Psoas muscle (tissue), 7 donors: ENCODE measurements at regions not wholly inside any gene's neighbourhood (a gene's known extent, or its start where the extent isn't known, plus 50 kb on each side); places are given as distances from the start of the nearest gene placed in this dataset.

Experiments used
- ATAC-seq, 4 donors: fragments of 200-7000 bp; cut with Tn5 transposase; one replicate each; pipeline ENCODE4 v1.9.1; 2020; ENCODE audit warnings: moderate library complexity in 3 of 4, mild to moderate bottlenecking in 2 of 4
- DNase-seq, 2 donors: peaks; one replicate each; pipeline ENCODE4 v3.0.0-alpha.2; 2020
- H3K27ac ChIP-seq: fragments of 200-600 bp; one replicate; pipeline ENCODE4 v1.8.0; 2022
- H3K27me3 ChIP-seq, 3 donors: fragments of 200-600 bp in 1 of 3; one replicate each; pipeline versions ENCODE4 v1.6.1 to v1.8.0; 2013 to 2022; ENCODE audit warnings: low read length in 2 of 3, mild to moderate bottlenecking in 2 of 3, moderate library complexity in 1 of 3; ENCODE audit not compliant: insufficient read depth in 3 of 3
- H3K36me3 ChIP-seq, 2 donors: fragments of 200-600 bp in 1 of 2; one replicate each; pipeline versions ENCODE4 v1.6.1 to v1.8.0; 2013 to 2022; ENCODE audit warnings: low read depth in 1 of 2, mild to moderate bottlenecking in 1 of 2, moderate library complexity in 1 of 2; ENCODE audit not compliant: insufficient read depth in 1 of 2
- H3K4me1 ChIP-seq: fragments of 200-600 bp; one replicate; pipeline ENCODE4 v1.8.0; 2022
- H3K4me3 ChIP-seq: fragments of 200-600 bp; one replicate; pipeline ENCODE4 v1.8.0; 2022; ENCODE audit warnings: mild to moderate bottlenecking
- H3K9me3 ChIP-seq: fragments of 200-600 bp; one replicate; pipeline ENCODE4 v1.8.0; 2022
- WGBS, 3 donors: extraction: QIAGEN DNeasy Blood & Tissue Kit; methylation state at CpG; one replicate each; pipeline versions ENCODE4 v1.1.6 to v1.1.7; 2013; 5-methylcytosine and 5-hydroxymethylcytosine counted together
- intact Hi-C, 2 donors: fragments of 100-400 bp; cut with DNase I; formaldehyde crosslinking; loops; one replicate each; pipeline versions ENCODE4 v1.11.0 to v1.14.2; 2022
- TF ChIP-seq, protein P1 (sequence below): fragments of 200-600 bp; IDR thresholded peaks from one replicate; pipeline ENCODE4 v1.8.0; 2022; ENCODE audit warnings: antibody characterized with exemption
- donor health status: healthy with polysubstance abuse.
- donor health status: DM: no; HTN: no; CAD: no; lungs with moderate emphysema.
- donor health status: Bipolar disorder and iron deficiency.
- donor health status: healthy.
- donor health status: DM: yes; HTN: yes; CAD: no.
- donor health status: DM: no; HTN: no; CAD: no.
- donor health status: DM: yes; HTN: yes; CAD: no.

DNA sequence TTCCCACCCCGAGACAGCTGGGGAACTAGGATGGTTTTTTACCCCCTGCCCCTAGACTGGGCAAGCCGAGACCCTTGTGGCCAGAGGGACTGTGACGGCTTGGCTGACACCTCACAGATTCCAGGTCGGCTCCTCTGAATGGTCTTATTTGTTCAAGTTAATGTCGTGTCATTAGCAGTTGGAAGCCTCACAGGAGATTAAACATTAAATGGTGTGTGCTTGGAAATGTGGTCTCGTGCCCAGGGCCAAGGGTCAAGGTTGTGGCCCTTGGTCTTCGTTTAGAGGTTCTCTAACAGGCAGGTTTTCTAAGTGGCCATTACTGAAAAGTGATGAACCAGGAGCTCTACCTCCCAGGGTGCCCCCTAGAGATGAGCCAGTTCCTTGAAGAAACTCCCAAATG is 61.2 kb upstream of the RXRA start:
- peaks cover 0 to 2% (median 0%) of the 10 kb centered on the region in 3 donors for H3K27me3 ChIP-seq
- ATAC-seq (no peak), DNase-seq (no peak)
- H3K4me3 ChIP-seq: no peak overlapping the region
- WGBS, 3 donors: 89 to 95% (median 93%) methylated on average over 7 of the region's 7 CpGs
- no peak overlapping the region for H3K27ac ChIP-seq
- intact Hi-C loops: loop anchor here in 1 of 2 donors (10.0 kb wide), 1 partner anchor 170 kb away; no protein-coding TSS in a partner anchor
- no peaks in the 10 kb centered on the region for H3K9me3 ChIP-seq
- H3K36me3 ChIP-seq: no peaks in the 10 kb centered on the region
- TF ChIP-seq, protein P1, sequence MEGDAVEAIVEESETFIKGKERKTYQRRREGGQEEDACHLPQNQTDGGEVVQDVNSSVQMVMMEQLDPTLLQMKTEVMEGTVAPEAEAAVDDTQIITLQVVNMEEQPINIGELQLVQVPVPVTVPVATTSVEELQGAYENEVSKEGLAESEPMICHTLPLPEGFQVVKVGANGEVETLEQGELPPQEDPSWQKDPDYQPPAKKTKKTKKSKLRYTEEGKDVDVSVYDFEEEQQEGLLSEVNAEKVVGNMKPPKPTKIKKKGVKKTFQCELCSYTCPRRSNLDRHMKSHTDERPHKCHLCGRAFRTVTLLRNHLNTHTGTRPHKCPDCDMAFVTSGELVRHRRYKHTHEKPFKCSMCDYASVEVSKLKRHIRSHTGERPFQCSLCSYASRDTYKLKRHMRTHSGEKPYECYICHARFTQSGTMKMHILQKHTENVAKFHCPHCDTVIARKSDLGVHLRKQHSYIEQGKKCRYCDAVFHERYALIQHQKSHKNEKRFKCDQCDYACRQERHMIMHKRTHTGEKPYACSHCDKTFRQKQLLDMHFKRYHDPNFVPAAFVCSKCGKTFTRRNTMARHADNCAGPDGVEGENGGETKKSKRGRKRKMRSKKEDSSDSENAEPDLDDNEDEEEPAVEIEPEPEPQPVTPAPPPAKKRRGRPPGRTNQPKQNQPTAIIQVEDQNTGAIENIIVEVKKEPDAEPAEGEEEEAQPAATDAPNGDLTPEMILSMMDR: no peak
- peaks cover 13% of the 10 kb centered on the region for H3K4me1 ChIP-seq

DNA sequence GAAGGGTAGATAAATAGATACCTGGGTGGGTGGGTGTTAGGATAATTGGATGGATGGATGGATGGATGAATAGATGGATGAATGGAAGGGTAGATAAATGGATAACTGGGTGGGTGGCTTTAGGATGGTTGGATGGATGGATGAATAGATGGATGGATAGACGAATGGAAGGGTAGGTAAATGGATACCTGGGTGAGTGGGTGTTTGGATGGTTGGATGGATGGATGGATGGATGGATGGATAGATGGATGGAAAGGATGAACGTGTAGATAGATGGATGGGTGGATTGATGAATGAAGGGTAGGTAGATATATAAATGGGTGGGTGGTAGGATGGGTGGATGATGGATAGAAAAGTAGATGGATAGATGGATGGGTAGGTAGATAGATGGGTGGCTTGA is 59.8 kb upstream of the RXRA start:
- intact Hi-C loops: loop anchor here in 1 of 2 donors (10.0 kb wide), 1 partner anchor 168 kb away; no protein-coding TSS in a partner anchor
- TF ChIP-seq, protein P1: no peak
- Histone ChIP-seq H3K27me3 (peaks cover 0 to 2% (median 0%) of the 10 kb centered on the region in 3 donors), H3K4me3 (no peak overlapping the region), H3K27ac (no peak overlapping the region), H3K9me3 (no peaks in the 10 kb centered on the region), H3K4me1 (peaks cover 13% of the 10 kb centered on the region), H3K36me3 (no peaks in the 10 kb centered on the region)
- DNase-seq: no peak
- WGBS, 3 donors: 90 to 97% (median 97%) methylated on average over 2 of the region's 2 CpGs
- no peak for ATAC-seq

DNA sequence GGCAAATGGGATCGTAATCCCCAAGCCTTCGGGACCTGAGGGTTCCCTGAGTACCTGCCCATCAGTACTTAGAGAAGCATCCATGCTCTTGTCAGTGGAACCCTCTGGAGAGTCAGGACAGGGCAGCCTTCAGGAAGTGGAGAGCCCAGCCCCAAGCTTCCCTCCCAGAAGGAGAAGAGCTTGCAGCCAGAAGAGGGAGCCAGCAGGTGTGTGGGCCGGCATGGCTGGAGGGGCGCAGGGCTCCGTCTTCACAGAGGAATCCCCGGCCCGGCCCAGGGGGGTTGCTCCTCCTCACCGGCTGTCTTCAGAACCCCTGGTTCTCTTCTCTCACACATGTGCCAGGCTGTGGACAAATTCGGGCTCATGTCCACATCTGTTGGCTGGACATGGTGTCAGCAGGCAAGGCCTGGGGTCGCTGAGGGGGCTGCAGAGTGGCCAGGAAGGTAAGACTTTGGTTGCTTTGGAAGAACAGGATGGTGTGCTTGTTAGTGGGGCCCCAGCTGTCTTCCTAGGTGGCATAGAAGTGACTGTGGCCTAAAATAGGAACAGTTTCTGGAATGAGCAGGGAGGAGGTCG is 58.9 kb upstream of the RXRA start:
- TF ChIP-seq, protein P1: no peak
- Histone ChIP-seq H3K4me3 (no peak overlapping the region), H3K36me3 (no peaks in the 10 kb centered on the region), H3K27me3 (peaks cover 0 to 2% (median 0%) of the 10 kb centered on the region in 3 donors), H3K9me3 (no peaks in the 10 kb centered on the region), H3K27ac (peak overlapping the region; percentile 67), H3K4me1 (peaks cover 13% of the 10 kb centered on the region)
- ATAC-seq (peak; percentile 47 to 73 (median 61)), DNase-seq (no peak)
- intact Hi-C loops: loop anchor here in 1 of 2 donors (10.0 kb wide), 1 partner anchor 167 kb away; no protein-coding TSS in a partner anchor
- 40 to 67% (median 48%) methylated on average over 10 to 11 of the region's 11 CpGs for WGBS, 3 donors

DNA sequence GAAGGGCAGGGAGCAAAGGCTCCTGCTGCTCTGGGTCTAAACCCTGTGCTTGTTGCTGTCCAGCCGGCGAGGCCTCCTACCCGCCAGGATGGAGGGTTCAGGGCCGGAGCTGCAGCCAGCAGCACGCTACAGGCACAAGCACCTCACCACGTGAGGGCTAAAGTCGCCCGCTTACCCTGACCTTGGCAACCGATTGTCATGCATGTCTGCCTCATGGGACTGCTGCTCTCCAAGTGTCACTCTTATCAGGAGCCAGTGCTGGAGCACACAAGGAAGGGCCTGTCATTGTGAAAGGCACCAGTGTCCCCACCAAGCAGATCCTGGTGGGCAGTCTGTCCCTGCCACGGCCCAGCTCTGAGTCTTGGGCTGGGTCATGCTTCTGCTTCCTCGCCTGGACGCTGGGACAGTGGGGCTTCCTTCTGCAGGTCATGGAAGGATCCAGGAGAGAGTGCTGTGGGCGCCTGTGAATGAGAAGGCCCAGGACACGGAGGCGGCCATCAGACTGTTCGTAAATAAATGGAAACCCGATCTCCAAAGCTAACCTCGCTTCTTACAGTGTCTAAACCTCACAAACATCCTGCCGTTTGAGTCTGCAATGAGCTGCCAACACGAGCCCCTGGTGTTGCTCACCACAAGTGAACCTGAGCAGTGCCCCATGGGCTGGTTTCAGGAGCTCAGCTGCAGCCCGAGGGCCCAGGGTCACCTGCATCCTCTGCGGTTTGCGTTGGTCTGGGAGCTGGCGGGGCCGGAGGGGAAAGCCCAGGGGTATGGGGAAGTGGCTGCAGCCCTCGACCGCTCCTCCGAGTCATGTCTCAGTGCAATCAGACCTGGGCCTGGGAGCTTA is 58.2 kb upstream of the RXRA start:
- TF ChIP-seq, protein P1: no peak
- Histone ChIP-seq H3K9me3 (no peaks in the 10 kb centered on the region), H3K4me3 (no peak overlapping the region), H3K27me3 (peaks cover 0 to 2% (median 0%) of the 10 kb centered on the region in 3 donors), H3K27ac (peak overlapping the region; percentile 67), H3K4me1 (peaks cover 13% of the 10 kb centered on the region), H3K36me3 (no peaks in the 10 kb centered on the region)
- no peak for DNase-seq
- ATAC-seq: peak; percentile 63 to 81 (median 74)
- WGBS, 3 donors: 49 to 58% (median 49%) methylated on average over 26 to 28 of the region's 28 CpGs
- intact Hi-C loops: loop anchor here in 1 of 2 donors (10.0 kb wide), 1 partner anchor 167 kb away; no protein-coding TSS in a partner anchor
